ENCODE measurements at regions not wholly inside any gene's neighbourhood (a gene's known extent, or its start where the extent isn't known, plus 50 kb on each side); places are given as distances from the start of the nearest gene placed in this dataset.

DNA sequence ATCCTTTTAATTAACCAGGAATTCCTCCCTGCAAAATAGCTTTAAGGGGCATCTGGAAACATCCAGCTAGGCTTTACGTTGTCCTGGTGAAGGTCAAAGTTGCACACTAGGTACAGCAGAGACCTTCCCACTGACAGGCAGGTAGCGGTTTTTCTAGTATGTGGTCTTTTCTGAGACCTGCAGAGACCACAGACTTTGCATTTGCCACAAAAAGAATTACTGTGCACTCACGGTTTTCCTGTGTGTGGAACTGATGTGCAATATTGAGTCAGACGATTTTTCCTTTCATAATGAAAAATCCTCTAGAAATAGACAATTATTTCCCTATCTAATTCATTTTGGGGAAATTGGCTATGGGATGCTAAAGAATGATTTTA, 417.0 kb upstream of the ADAMTSL1 start:
- no peak for TF ChIP-seq POLR2A (IDR thresholded peaks at IDR 0.05)
- TF ChIP-seq, protein P1, sequence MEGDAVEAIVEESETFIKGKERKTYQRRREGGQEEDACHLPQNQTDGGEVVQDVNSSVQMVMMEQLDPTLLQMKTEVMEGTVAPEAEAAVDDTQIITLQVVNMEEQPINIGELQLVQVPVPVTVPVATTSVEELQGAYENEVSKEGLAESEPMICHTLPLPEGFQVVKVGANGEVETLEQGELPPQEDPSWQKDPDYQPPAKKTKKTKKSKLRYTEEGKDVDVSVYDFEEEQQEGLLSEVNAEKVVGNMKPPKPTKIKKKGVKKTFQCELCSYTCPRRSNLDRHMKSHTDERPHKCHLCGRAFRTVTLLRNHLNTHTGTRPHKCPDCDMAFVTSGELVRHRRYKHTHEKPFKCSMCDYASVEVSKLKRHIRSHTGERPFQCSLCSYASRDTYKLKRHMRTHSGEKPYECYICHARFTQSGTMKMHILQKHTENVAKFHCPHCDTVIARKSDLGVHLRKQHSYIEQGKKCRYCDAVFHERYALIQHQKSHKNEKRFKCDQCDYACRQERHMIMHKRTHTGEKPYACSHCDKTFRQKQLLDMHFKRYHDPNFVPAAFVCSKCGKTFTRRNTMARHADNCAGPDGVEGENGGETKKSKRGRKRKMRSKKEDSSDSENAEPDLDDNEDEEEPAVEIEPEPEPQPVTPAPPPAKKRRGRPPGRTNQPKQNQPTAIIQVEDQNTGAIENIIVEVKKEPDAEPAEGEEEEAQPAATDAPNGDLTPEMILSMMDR (IDR thresholded peaks at IDR 0.05), result no peak

Data from tibial nerve (tissue), 3 donors.